Astrocyte (in vitro differentiated cells and primary cell): ENCODE measurements at regions not wholly inside any gene's neighbourhood (a gene's known extent, or its start where the extent isn't known, plus 50 kb on each side); places are given as distances from the start of the nearest gene placed in this dataset.

Experiments
- CTCF ChIP-seq: IDR thresholded peaks from 2 replicates; pipeline ENCODE4 v1.5.1; 2011; ENCODE audit warnings: low read depth, mild to moderate bottlenecking, inconsistent platforms, low read length, moderate library complexity; ENCODE audit not compliant: insufficient read depth
- EZH2 ChIP-seq: IDR thresholded peaks from 2 replicates; pipeline ENCODE4 v1.6.1; 2012; ENCODE audit warnings: mild to moderate bottlenecking, low read length, inconsistent platforms; ENCODE audit not compliant: insufficient read depth

GRCh38 chr4:144579411-144580030 lies 66.4 kb upstream of the HHIP start:
- no peak for TF ChIP-seq CTCF
- no peak for TF ChIP-seq EZH2
